WI38 (cell line): ENCODE measurements at regions not wholly inside any gene's neighbourhood (a gene's known extent, or its start where the extent isn't known, plus 50 kb on each side); places are given as distances from the start of the nearest gene placed in this dataset.

Source experiments
- H3K4me3 ChIP-seq: 2 replicates; pipeline ENCODE4 v1.5.1; 2011; ENCODE audit warnings: low read depth, mild to moderate bottlenecking, control low read depth, low read length
- CTCF ChIP-seq: IDR thresholded peaks from 2 replicates; pipeline ENCODE4 v1.5.1; 2012; ENCODE audit warnings: low read depth, mild to moderate bottlenecking, control low read depth, low read length

- TF ChIP-seq CTCF: no peak
- no peak overlapping the region for H3K4me3 ChIP-seq
These were observed 528.9 kb upstream of the ADAMTS5 start for GRCh38 chr21:27495836-27496235.

- no peak for TF ChIP-seq CTCF
- no peak overlapping the region for H3K4me3 ChIP-seq
These were observed 526.7 kb upstream of the ADAMTS5 start for GRCh38 chr21:27493542-27493941.

GRCh38 chr21:27487676-27488075 is 520.8 kb upstream of the ADAMTS5 start:
- no peak for TF ChIP-seq CTCF

GRCh38 chr21:27480841-27481261 is 514.0 kb upstream of the ADAMTS5 start:
- no peak for TF ChIP-seq CTCF
- no peak overlapping the region for H3K4me3 ChIP-seq

More at GRCh38 chr21:27487676-27488075, 520.8 kb upstream of the ADAMTS5 start:
- no peak overlapping the region for H3K4me3 ChIP-seq

- TF ChIP-seq CTCF: no peak
- no peak overlapping the region for H3K4me3 ChIP-seq
These were observed 510.4 kb upstream of the ADAMTS5 start for GRCh38 chr21:27477296-27477695.

GRCh38 chr21:27476696-27477095 is 509.8 kb upstream of the ADAMTS5 start:
- TF ChIP-seq CTCF: peak; percentile 32; the same call in 1 of the 2 replicates
- H3K4me3 ChIP-seq: no peak overlapping the region

GRCh38 chr21:27475363-27475955 is 508.6 kb upstream of the ADAMTS5 start:
- TF ChIP-seq CTCF: no peak
- H3K4me3 ChIP-seq: no peak overlapping the region
